PC-3 (cell line): ENCODE measurements at regions not wholly inside any gene's neighbourhood (a gene's known extent, or its start where the extent isn't known, plus 50 kb on each side); places are given as distances from the start of the nearest gene placed in this dataset.

Experiments used
- ATAC-seq: fragments of 200-7000 bp; cut with Tn5 transposase; 2 replicates; pipeline ENCODE4 v1.9.1; 2020; ENCODE audit warnings: mild to moderate bottlenecking, moderate library complexity
- BruUV-seq: library from RNA; stranded (reverse); fragments of 400-500 nt; replicated peaks from 2 replicates; lab custom pipeline; 2021; lab: Mats Ljungman, UMichigan
- CTCF ChIA-PET: fragments of 300-600 bp; sonication (Branson Sonifier 250); formaldehyde crosslinking; loops from one replicate; lab custom pipeline; 2022; ENCODE audit warnings: antibody characterized with exemption; lab: Charles Lee
- POLR2A ChIA-PET: fragments of 300-600 bp; sonication (Branson Sonifier 250); formaldehyde crosslinking; loops from one replicate; lab custom pipeline; 2022; ENCODE audit warnings: antibody characterized with exemption; ENCODE audit not compliant: unreplicated experiment; lab: Charles Lee
- DNase-seq: peaks from one replicate; pipeline ENCODE4 v3.0.0-alpha.2; 2015
- H2AFZ ChIP-seq: fragments of 300-600 bp; sonication (generic); 2 replicates; pipeline ENCODE4 v1.6.0; 2016; ENCODE audit warnings: antibody characterized with exemption, low read length
- H3F3A ChIP-seq: fragments of 300-600 bp; sonication (generic); one replicate; pipeline ENCODE4 v1.6.0; 2017; ENCODE audit warnings: antibody characterized with exemption, low read length, control low read depth, mild to moderate bottlenecking; ENCODE audit not compliant: unreplicated experiment
- H3K27ac ChIP-seq: fragments of 300-600 bp; sonication (generic); 2 replicates; pipeline ENCODE4 v1.5.1; 2016; ENCODE audit warnings: mild to moderate bottlenecking, low read length
- H3K27me3 ChIP-seq: fragments of 300-600 bp; sonication (generic); 2 replicates; pipeline ENCODE4 v1.6.1; 2016; ENCODE audit warnings: low read length, mixed read lengths
- H3K36me3 ChIP-seq: fragments of 300-600 bp; sonication (generic); 2 replicates; pipeline ENCODE4 v1.6.1; 2016; ENCODE audit warnings: low read depth, mixed run types, low read length, mixed read lengths
- H3K4me1 ChIP-seq: fragments of 300-600 bp; sonication (generic); 2 replicates; pipeline ENCODE4 v1.5.1; 2016; ENCODE audit warnings: low read length; ENCODE audit not compliant: insufficient read depth
- H3K4me2 ChIP-seq: fragments of 300-600 bp; sonication (generic); 2 replicates; pipeline ENCODE4 v1.6.0; 2016; ENCODE audit warnings: low read length
- H3K4me3 ChIP-seq: fragments of 300-600 bp; sonication (generic); 2 replicates; pipeline ENCODE4 v1.5.1; 2016; ENCODE audit warnings: mild to moderate bottlenecking, low read length, mixed read lengths
- H3K79me2 ChIP-seq: fragments of 300-600 bp; sonication (generic); 2 replicates; pipeline ENCODE4 v1.6.1; 2017; ENCODE audit warnings: low read length, mixed read lengths
- H3K9ac ChIP-seq: fragments of 300-600 bp; sonication (generic); 2 replicates; pipeline ENCODE4 v1.6.0; 2016; ENCODE audit warnings: mild to moderate bottlenecking, low read length
- H3K9me2 ChIP-seq: fragments of 300-600 bp; sonication (generic); replicated peaks from 2 replicates; pipeline ENCODE4 v1.6.1; 2016; ENCODE audit warnings: mixed run types, low read length, mixed read lengths
- H3K9me3 ChIP-seq: fragments of 300-600 bp; sonication (generic); 2 replicates; pipeline ENCODE4 v1.6.1; 2016; ENCODE audit warnings: low read length, mixed read lengths
- H4K20me1 ChIP-seq: fragments of 300-600 bp; sonication (generic); 2 replicates; pipeline ENCODE4 v1.6.1; 2016; ENCODE audit warnings: low read length, mixed read lengths
- CTCF ChIP-seq: fragments of 300-600 bp; sonication (generic); conservative IDR thresholded peaks from 2 replicates; pipeline ENCODE4 v1.5.1; 2017; ENCODE audit warnings: antibody characterized with exemption, low read depth, mild to moderate bottlenecking, low read length
- EZH2 ChIP-seq: fragments of 300-600 bp; sonication (generic); IDR thresholded peaks from one replicate; pipeline ENCODE4 v1.6.1; 2017; ENCODE audit warnings: antibody characterized with exemption, mild to moderate bottlenecking, low read length; ENCODE audit not compliant: unreplicated experiment
- EZH2phosphoT487 ChIP-seq: fragments of 300-600 bp; sonication (generic); IDR thresholded peaks from 2 replicates; pipeline ENCODE4 v1.6.1; 2018; ENCODE audit warnings: mild to moderate bottlenecking, antibody characterized with exemption, low read length, borderline replicate concordance
- intact Hi-C: fragments of 100-400 bp; cut with micrococcal nuclease; formaldehyde crosslinking; loops from 2 replicates; pipeline ENCODE4 v1.9.0; 2023

- Histone ChIP-seq H3K4me3 (no peak overlapping the region), H3K79me2 (no peaks in the 10 kb centered on the region), H3F3A (no peaks in the 10 kb centered on the region), H3K27ac (peak overlapping the region; percentile 68), H3K4me1 (peaks cover 33% of the 10 kb centered on the region), H3K4me2 (peak overlapping the region; percentile 42), H3K9ac (no peak overlapping the region; the same call in 1 of the 2 replicates), H3K36me3 (no peaks in the 10 kb centered on the region), H4K20me1 (no peaks in the 10 kb centered on the region), H3K27me3 (no peaks in the 10 kb centered on the region), H3K9me3 (no peaks in the 10 kb centered on the region), H2AFZ (no peak overlapping the region), H3K9me2 (no peaks in the 10 kb centered on the region)
- ATAC-seq (peak; percentile 63), DNase-seq (peak; percentile 78)
- intact Hi-C loops = loop anchor here (5.0 to 10.0 kb wide), 2 partner anchors 118 to 194 kb away; partner anchors contain the start of genes MSX1 and STX18
- TF ChIP-seq EZH2phosphoT487 (no peak), CTCF (no peak), EZH2 (no peak)
- ChIA-PET CTCF (interaction anchor here (0.5 kb wide), 1 partner anchor 195 kb away, joined by 5 read pairs; no protein-coding TSS in a partner anchor), POLR2A (no interaction called here)
- no TSS peak for BruUV-seq
These were observed 121.2 kb upstream of the STX18 start for GRCh38 chr4:4663028-4663427.

- POLR2A ChIA-PET = no interaction called here
- H3K4me2 ChIP-seq = peak overlapping the region; percentile 42; the same call in 1 of the 2 replicates
- no peak overlapping the region for H2AFZ ChIP-seq
- no peak overlapping the region; the same call in 1 of the 2 replicates for H3K9ac ChIP-seq
- BruUV-seq = no TSS peak
- no peaks in the 10 kb centered on the region for H3F3A ChIP-seq
- H3K36me3 ChIP-seq = no peaks in the 10 kb centered on the region
- intact Hi-C loops = loop anchor here (5.0 to 10.0 kb wide), 2 partner anchors 117 to 195 kb away; partner anchors contain the start of genes MSX1 and STX18
- no peaks in the 10 kb centered on the region for H4K20me1 ChIP-seq
- TF ChIP-seq CTCF (no peak), EZH2 (no peak)
- peaks cover 33% of the 10 kb centered on the region for H3K4me1 ChIP-seq
- no peaks in the 10 kb centered on the region for H3K27me3 ChIP-seq
- peak overlapping the region; percentile 68 for H3K27ac ChIP-seq
- no peaks in the 10 kb centered on the region for H3K9me2 ChIP-seq
- no peak overlapping the region for H3K4me3 ChIP-seq
- no peak for DNase-seq
- CTCF ChIA-PET = no interaction called here
- no peaks in the 10 kb centered on the region for H3K9me3 ChIP-seq
- no peaks in the 10 kb centered on the region for H3K79me2 ChIP-seq
- ATAC-seq = no peak
These were observed 120.4 kb upstream of the STX18 start for GRCh38 chr4:4662230-4662629.

GRCh38 chr4:4659871-4660651 is 118.2 kb upstream of the STX18 start:
- no peaks in the 10 kb centered on the region for H3K9me3 ChIP-seq
- peaks cover 33% of the 10 kb centered on the region for H3K4me1 ChIP-seq
- H4K20me1 ChIP-seq = no peaks in the 10 kb centered on the region
- intact Hi-C loops = loop anchor here (5.0 to 10.0 kb wide), 2 partner anchors 115 to 197 kb away; partner anchors contain the start of genes MSX1 and STX18
- no peaks in the 10 kb centered on the region for H3K36me3 ChIP-seq
- peak overlapping the region; percentile 66 for H3K4me2 ChIP-seq
- H3K27me3 ChIP-seq = no peaks in the 10 kb centered on the region
- H3K9ac ChIP-seq = 0 out of 2 replicates have a peak overlapping the region, but pooled peaks have one; percentile 24
- CTCF ChIA-PET = no interaction called here
- peak; percentile 89 for ATAC-seq
- H2AFZ ChIP-seq = 0 out of 2 replicates have a peak overlapping the region, but pooled peaks have one; percentile 7
- DNase-seq = peak; percentile 81
- TF ChIP-seq CTCF (no peak), EZH2 (no peak), EZH2phosphoT487 (no peak)
- no peaks in the 10 kb centered on the region for H3K79me2 ChIP-seq
- BruUV-seq = no TSS peak
- no peaks in the 10 kb centered on the region for H3F3A ChIP-seq
- peak overlapping the region; percentile 88 for H3K27ac ChIP-seq
- POLR2A ChIA-PET = no interaction called here
- no peaks in the 10 kb centered on the region for H3K9me2 ChIP-seq
- peak overlapping the region; percentile 37; the same call in 1 of the 2 replicates for H3K4me3 ChIP-seq
